GM10266 (cell line): ENCODE measurements at regions not wholly inside any gene's neighbourhood (a gene's known extent, or its start where the extent isn't known, plus 50 kb on each side); places are given as distances from the start of the nearest gene placed in this dataset.

ENCODE experiments used
- DNase-seq: peaks from one replicate; pipeline ENCODE4 v3.0.0; 2012; ENCODE audit errors: extremely low spot score
- TF ChIP-seq, protein P1 (sequence below): IDR thresholded peaks from 2 replicates; pipeline ENCODE4 v1.5.1; 2012; ENCODE audit warnings: mild to moderate bottlenecking, low read depth; ENCODE audit not compliant: control insufficient read depth, insufficient read depth; ENCODE audit errors: missing control alignments

DNA sequence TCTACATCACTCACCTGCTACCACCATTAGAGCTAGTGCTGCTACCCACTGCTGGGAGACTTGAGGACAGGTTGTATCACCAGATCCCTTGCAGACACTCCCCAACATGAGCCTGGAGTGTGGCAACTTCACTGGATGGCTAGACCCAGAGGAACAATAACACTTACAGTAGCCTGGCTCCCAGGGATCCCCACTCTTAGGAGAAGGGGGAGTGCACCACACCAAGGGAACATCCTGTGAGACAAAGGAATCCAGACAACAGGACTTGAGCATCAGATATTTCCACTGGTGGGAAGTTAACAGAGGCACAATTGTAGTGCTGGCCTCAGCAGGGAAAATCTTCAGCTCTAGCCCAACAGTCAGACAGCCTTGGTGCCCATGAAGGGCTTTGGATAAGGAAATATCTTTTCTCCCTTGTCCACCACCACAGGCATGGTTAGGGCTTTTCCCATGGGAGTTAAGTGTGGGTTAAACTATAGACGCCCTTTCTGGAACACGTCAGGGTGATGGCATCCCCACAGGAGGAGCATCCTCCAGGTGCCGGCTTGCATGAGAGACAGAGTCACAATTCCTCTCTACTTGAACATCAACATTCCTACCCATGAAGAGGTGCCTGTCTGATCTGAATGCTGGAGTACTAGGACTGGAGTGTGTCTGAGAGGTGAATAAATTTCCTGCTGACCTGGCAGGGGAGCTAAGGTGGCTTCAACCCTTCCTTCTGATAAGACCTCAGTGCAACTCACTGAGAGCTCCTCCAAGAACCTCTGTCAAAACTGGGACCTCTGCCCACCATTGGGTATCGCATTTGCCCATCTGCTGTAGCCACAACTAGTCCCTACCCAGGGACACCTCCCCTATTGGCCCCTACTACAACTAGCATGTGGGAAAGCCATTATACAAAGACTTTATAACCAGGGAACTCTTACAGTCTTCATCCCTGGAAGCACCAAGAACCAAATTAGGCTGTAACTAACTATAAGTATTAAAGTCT, 55.4 kb upstream of the SIRPG start:
- DNase-seq: no peak
- TF ChIP-seq, protein P1, sequence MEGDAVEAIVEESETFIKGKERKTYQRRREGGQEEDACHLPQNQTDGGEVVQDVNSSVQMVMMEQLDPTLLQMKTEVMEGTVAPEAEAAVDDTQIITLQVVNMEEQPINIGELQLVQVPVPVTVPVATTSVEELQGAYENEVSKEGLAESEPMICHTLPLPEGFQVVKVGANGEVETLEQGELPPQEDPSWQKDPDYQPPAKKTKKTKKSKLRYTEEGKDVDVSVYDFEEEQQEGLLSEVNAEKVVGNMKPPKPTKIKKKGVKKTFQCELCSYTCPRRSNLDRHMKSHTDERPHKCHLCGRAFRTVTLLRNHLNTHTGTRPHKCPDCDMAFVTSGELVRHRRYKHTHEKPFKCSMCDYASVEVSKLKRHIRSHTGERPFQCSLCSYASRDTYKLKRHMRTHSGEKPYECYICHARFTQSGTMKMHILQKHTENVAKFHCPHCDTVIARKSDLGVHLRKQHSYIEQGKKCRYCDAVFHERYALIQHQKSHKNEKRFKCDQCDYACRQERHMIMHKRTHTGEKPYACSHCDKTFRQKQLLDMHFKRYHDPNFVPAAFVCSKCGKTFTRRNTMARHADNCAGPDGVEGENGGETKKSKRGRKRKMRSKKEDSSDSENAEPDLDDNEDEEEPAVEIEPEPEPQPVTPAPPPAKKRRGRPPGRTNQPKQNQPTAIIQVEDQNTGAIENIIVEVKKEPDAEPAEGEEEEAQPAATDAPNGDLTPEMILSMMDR: no peak

- no peak for DNase-seq
Measured at GRCh38 chr20:1711826-1712601, 54.4 kb upstream of the SIRPG start.

GRCh38 chr20:1711266-1711665, 53.7 kb upstream of the SIRPG start:
- no peak for DNase-seq
- TF ChIP-seq, protein P1: no peak

More at GRCh38 chr20:1711826-1712601, 54.4 kb upstream of the SIRPG start:
- TF ChIP-seq, protein P1: no peak

GRCh38 chr20:1710484-1710883, 52.9 kb upstream of the SIRPG start:
- no peak for DNase-seq
- TF ChIP-seq, protein P1: no peak

DNA sequence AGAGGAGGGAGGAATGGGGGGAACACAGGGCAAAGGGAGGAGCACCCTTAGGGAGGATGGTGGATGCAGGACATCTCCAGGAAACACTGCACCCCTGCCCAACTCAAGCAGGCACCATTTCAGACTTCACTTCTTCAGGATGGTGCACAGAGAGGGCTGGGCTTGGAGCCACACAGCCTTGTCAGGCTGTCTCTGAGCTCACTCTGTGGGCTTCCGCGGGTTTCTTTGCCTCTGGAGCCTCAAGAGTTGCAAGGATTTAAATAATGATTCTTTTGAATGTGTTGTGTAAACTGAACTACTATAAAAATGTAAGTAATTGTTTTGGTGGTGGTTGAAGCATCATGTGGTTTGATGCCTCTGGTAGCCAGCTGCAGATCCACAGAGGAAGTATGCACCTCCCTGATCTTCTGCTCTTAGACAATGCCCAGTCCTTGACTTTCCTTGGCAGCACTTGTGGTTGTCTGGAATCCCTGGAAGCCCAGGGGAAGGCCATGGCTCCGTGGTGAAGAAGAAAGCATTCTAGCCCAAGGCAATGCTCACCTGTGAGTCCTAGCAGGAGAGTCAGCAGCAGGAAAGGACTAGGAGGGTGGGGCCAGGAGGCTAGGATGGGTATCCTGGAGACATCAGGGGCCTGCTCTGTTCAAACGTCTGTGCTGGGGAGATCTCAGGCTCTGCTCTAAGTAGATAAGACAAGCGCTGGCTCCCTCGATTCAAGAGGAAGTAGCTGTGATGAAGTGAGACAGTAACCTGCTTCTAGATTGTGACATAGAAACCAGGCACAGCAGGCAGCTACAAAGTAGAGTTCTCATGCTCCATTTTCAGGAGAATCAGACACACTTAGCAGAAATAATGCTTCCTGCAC, 50.2 kb upstream of the SIRPG start:
- TF ChIP-seq, protein P1: no peak
- DNase-seq: no peak
